ENCODE measurements at regions not wholly inside any gene's neighbourhood (a gene's known extent, or its start where the extent isn't known, plus 50 kb on each side); places are given as distances from the start of the nearest gene placed in this dataset.

DNA sequence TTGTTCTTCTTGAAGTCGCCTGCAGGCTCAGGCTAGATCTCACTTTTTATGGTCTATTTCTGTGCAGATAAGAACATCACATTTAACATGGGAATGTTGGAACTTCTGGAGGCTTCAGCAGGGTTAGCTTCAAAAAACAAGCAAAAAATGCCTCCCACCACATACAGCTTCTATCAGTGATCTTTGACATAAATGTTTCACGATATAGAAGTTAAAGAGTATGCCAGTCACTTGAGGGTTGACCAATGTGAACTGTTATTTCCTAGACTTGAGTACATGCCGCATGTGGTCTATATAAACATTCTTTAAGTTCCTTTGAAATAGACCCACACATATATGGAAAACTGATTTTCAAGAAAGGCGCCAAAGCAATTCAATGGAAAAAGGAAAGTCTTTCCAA is 219.2 kb upstream of the KLF14 start:
- no peak overlapping the region for H3K4me3 ChIP-seq (ENCODE audit: control insufficient read depth in 2 of 3, extremely low read depth in 1 of 3, insufficient read depth in 2 of 3, low read depth in 1 of 3, low read length in 3 of 3)
- H3K4me2 ChIP-seq (ENCODE audit: control insufficient read depth, extremely low read depth, insufficient read depth, low read depth, low read length) = no peak overlapping the region
- peaks cover 7% of the 10 kb centered on the region for H3K4me1 ChIP-seq (ENCODE audit: control insufficient read depth, extremely low read depth, insufficient read depth, low read length)
- FAIRE-seq (no peak), DNase-seq (ENCODE audit: low read depth, low spot score) (no peak)
- H3K79me2 ChIP-seq (ENCODE audit: control insufficient read depth, insufficient read depth, low read length) = peaks cover 88% of the 10 kb centered on the region
- H3K9me3 ChIP-seq (ENCODE audit: control insufficient read depth, low read depth, low read length) = no peaks in the 10 kb centered on the region
- H3K27me3 ChIP-seq (ENCODE audit: control insufficient read depth, extremely low read depth, insufficient read depth, low read length) = no peaks in the 10 kb centered on the region
- H3K27ac ChIP-seq (ENCODE audit: control insufficient read depth, insufficient read depth, low read length) = no peak overlapping the region
- dilution Hi-C loops (cut with MboI; ENCODE audit: extremely low pct_ligation_motif_present, low sequenced_read_pairs) = no loop called here
- H3K9me1 ChIP-seq (ENCODE audit: control insufficient read depth, extremely low read depth, insufficient read depth, low read length) = no peaks in the 10 kb centered on the region
- peaks cover 12 to 14% of the 10 kb centered on the region in 2 experiments for H3K36me3 ChIP-seq (ENCODE audit: control insufficient read depth in 2 of 2, extremely low read depth in 1 of 2, insufficient read depth in 2 of 2, low read length in 2 of 2)
- no peaks in the 10 kb centered on the region for H4K20me1 ChIP-seq (ENCODE audit: control insufficient read depth, extremely low read depth, insufficient read depth, low read length)
- TF ChIP-seq, protein P1, sequence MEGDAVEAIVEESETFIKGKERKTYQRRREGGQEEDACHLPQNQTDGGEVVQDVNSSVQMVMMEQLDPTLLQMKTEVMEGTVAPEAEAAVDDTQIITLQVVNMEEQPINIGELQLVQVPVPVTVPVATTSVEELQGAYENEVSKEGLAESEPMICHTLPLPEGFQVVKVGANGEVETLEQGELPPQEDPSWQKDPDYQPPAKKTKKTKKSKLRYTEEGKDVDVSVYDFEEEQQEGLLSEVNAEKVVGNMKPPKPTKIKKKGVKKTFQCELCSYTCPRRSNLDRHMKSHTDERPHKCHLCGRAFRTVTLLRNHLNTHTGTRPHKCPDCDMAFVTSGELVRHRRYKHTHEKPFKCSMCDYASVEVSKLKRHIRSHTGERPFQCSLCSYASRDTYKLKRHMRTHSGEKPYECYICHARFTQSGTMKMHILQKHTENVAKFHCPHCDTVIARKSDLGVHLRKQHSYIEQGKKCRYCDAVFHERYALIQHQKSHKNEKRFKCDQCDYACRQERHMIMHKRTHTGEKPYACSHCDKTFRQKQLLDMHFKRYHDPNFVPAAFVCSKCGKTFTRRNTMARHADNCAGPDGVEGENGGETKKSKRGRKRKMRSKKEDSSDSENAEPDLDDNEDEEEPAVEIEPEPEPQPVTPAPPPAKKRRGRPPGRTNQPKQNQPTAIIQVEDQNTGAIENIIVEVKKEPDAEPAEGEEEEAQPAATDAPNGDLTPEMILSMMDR (optimal IDR thresholded peaks at IDR 0.05 in 1 of 3, IDR thresholded peaks at IDR 0.05 in 1 of 3, conservative IDR thresholded peaks at IDR 0.05 in 1 of 3; ENCODE audit: extremely low read depth in 1 of 3, insufficient read depth in 2 of 3, low read length in 3 of 3) = no peak
- no peak for TF ChIP-seq EZH2 (IDR thresholded peaks at IDR 0.05; ENCODE audit: low read length)
- no peak overlapping the region for H3K9ac ChIP-seq (ENCODE audit: control insufficient read depth, extremely low read depth, insufficient read depth, low read length)
- H2AFZ ChIP-seq (ENCODE audit: control insufficient read depth, low read length) = no peak overlapping the region

DNA sequence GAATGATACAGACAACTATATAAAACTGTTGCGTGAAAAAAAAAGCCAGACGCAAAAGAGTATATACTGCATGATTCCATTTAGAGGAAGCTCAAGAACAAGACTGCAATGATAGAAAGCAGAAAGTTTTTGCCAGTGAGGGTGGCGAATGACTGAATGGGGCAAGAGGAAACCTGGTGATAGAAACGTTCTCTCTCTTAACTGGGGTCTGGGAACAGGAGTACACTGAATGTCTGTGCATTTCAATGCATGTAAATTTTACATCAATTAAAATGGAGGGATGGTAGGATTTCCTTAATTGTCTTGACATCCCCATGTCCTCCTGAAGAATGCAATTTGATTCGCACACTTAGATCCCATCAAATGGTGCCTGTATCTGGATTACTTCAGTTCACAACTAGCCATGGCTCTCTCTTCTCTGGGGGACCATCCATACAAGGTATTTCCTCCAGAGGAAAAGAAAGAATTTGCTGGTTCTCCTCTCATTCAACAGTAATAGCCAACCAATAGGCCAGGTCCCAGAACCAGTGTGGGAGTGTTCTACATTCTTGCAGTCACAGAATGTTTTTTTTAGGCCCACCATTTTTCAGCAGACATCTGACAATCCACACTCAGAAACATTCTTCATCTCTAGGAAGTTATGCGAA is 221.0 kb upstream of the KLF14 start:
- dilution Hi-C loops (cut with MboI; ENCODE audit: extremely low pct_ligation_motif_present, low sequenced_read_pairs) = no loop called here
- H2AFZ ChIP-seq (ENCODE audit: control insufficient read depth, low read length) = no peak overlapping the region
- peaks cover 11 to 14% of the 10 kb centered on the region in 2 experiments for H3K36me3 ChIP-seq (ENCODE audit: control insufficient read depth in 2 of 2, extremely low read depth in 1 of 2, insufficient read depth in 2 of 2, low read length in 2 of 2)
- no peak overlapping the region for H3K4me2 ChIP-seq (ENCODE audit: control insufficient read depth, extremely low read depth, insufficient read depth, low read depth, low read length)
- H3K9me1 ChIP-seq (ENCODE audit: control insufficient read depth, extremely low read depth, insufficient read depth, low read length) = no peaks in the 10 kb centered on the region
- H3K27me3 ChIP-seq (ENCODE audit: control insufficient read depth, extremely low read depth, insufficient read depth, low read length) = no peaks in the 10 kb centered on the region
- FAIRE-seq (no peak), DNase-seq (ENCODE audit: low read depth, low spot score) (no peak)
- no peaks in the 10 kb centered on the region for H4K20me1 ChIP-seq (ENCODE audit: control insufficient read depth, extremely low read depth, insufficient read depth, low read length)
- H3K4me3 ChIP-seq (ENCODE audit: control insufficient read depth in 2 of 3, extremely low read depth in 1 of 3, insufficient read depth in 2 of 3, low read depth in 1 of 3, low read length in 3 of 3) = no peak overlapping the region
- TF ChIP-seq EZH2 (IDR thresholded peaks at IDR 0.05; ENCODE audit: low read length) = no peak
- TF ChIP-seq, protein P1 (optimal IDR thresholded peaks at IDR 0.05 in 1 of 3, IDR thresholded peaks at IDR 0.05 in 1 of 3, conservative IDR thresholded peaks at IDR 0.05 in 1 of 3; ENCODE audit: extremely low read depth in 1 of 3, insufficient read depth in 2 of 3, low read length in 3 of 3) = no peak
- no peaks in the 10 kb centered on the region for H3K9me3 ChIP-seq (ENCODE audit: control insufficient read depth, low read depth, low read length)
- no peak overlapping the region for H3K9ac ChIP-seq (ENCODE audit: control insufficient read depth, extremely low read depth, insufficient read depth, low read length)
- peaks cover 11% of the 10 kb centered on the region for H3K4me1 ChIP-seq (ENCODE audit: control insufficient read depth, extremely low read depth, insufficient read depth, low read length)
- no peak overlapping the region for H3K27ac ChIP-seq (ENCODE audit: control insufficient read depth, insufficient read depth, low read length)
- H3K79me2 ChIP-seq (ENCODE audit: control insufficient read depth, insufficient read depth, low read length) = peaks cover 90% of the 10 kb centered on the region

All from keratinocyte (primary cell).